SH-SY5Y (cell line): ENCODE measurements at regions not wholly inside any gene's neighbourhood (a gene's known extent, or its start where the extent isn't known, plus 50 kb on each side); places are given as distances from the start of the nearest gene placed in this dataset.

ENCODE experiments used
- GATA2 ChIP-seq: IDR thresholded peaks from 2 replicates; pipeline ENCODE4 v1.6.1; 2011; ENCODE audit warnings: mild to moderate bottlenecking, low read depth, low read length
- GATA3 ChIP-seq: IDR thresholded peaks from 2 replicates; pipeline ENCODE4 v1.6.1; 2011; ENCODE audit warnings: low read depth, mild to moderate bottlenecking, low read length, moderate library complexity

DNA sequence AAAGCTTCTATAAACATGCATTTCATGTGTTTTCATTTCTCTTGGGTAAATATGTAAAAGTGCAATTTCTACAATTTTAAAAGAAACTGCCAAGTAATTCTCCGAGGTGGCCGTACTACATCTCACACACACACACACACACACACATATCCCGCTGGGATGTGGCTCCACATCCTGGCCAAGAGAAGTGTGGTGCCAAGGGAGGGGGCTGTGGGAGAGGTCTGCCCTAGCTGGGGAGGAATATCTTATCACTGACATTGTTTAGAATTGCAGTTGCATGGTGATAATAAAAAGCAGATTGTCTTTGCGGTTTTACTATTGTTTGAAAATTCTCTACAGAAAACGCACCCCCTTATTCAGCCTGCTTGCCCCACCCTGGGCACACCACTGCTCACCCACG lies 558.4 kb downstream of the BNC2 start:
- TF ChIP-seq GATA2 (no peak), GATA3 (no peak)
